B cell (primary cell): ENCODE measurements at regions not wholly inside any gene's neighbourhood (a gene's known extent, or its start where the extent isn't known, plus 50 kb on each side); places are given as distances from the start of the nearest gene placed in this dataset.

ENCODE experiments used
- ATAC-seq: fragments of 200-7000 bp; cut with Tn5 transposase; one replicate; pipeline ENCODE4 v1.10.0; 2021; ENCODE audit warnings: low read depth, mild to moderate bottlenecking, moderate number of reproducible peaks, moderate library complexity
- CTCF ChIA-PET: fragments of 350-600 bp; sonication (Branson Sonifier 250); formaldehyde crosslinking; loops from one replicate; lab custom pipeline; 2021; ENCODE audit warnings: antibody characterized with exemption, inconsistent platforms; lab: Charles Lee
- POLR2A ChIA-PET: fragments of 350-600 bp; sonication (Branson Sonifier 250); formaldehyde crosslinking; loops from one replicate; lab custom pipeline; 2021; ENCODE audit warnings: antibody characterized with exemption; lab: Charles Lee
- DNase-seq: peaks from one replicate; pipeline ENCODE4 v3.0.0; 2013
- H2AFZ ChIP-seq: 2 replicates; pipeline ENCODE4 v1.6.1; 2012; ENCODE audit warnings: mild to moderate bottlenecking, low read depth, low read length; ENCODE audit not compliant: insufficient read depth, poor library complexity, severe bottlenecking
- H3K27ac ChIP-seq, 2 donors: 1 replicate in 1 of 2; 2 replicates in 1 of 2; pipeline ENCODE4 v1.5.1; 2012 to 2013; ENCODE audit warnings: low read length in 2 of 2, mild to moderate bottlenecking in 2 of 2, moderate library complexity in 1 of 2
- H3K27me3 ChIP-seq, 4 experiments: fragments of 200-600 bp in 1 of 4; sonication (generic) in 1 of 4; replicated peaks in 1 of 4; 1 replicate in 2 of 4; 2 replicates in 2 of 4; pipeline versions ENCODE4 v1.6.1 to v1.7.0; 2013 to 2016; ENCODE audit warnings: low read length in 3 of 4, mild to moderate bottlenecking in 2 of 4, mixed read lengths in 1 of 4, moderate library complexity in 1 of 4; ENCODE audit not compliant: insufficient read depth in 4 of 4, control insufficient read depth in 3 of 4; ENCODE audit errors: control extremely low read depth in 1 of 4
- H3K36me3 ChIP-seq, 2 experiments: replicated peaks in 1 of 2; 1 replicate in 1 of 2; 2 replicates in 1 of 2; pipeline versions ENCODE4 v1.6.1 to v1.7.1; 2013; ENCODE audit warnings: low read length in 1 of 2; ENCODE audit not compliant: insufficient read depth in 2 of 2, control insufficient read depth in 1 of 2; ENCODE audit errors: control extremely low read depth in 1 of 2, extremely low read depth in 1 of 2
- H3K4me1 ChIP-seq, 2 donors: fragments of 200-600 bp in 1 of 2; sonication (generic) in 1 of 2; 1 replicate in 1 of 2; 2 replicates in 1 of 2; pipeline versions ENCODE4 v1.5.1 to v1.6.1; 2013 to 2017; ENCODE audit warnings: low read length in 2 of 2; ENCODE audit not compliant: control insufficient read depth in 2 of 2, insufficient read depth in 2 of 2
- H3K4me2 ChIP-seq: replicated peaks from 2 replicates; pipeline ENCODE3; 2012; ENCODE audit warnings: mild to moderate bottlenecking, low read depth, low read length; ENCODE audit not compliant: poor library complexity, severe bottlenecking
- H3K4me3 ChIP-seq, 5 experiments: fragments of 200-600 bp in 1 of 5; sonication (generic) in 1 of 5; 1 replicate in 3 of 5; 2 replicates in 2 of 5; pipeline versions ENCODE4 v1.5.1 to v1.7.0; 2011 to 2016; ENCODE audit warnings: low read length in 4 of 5, mild to moderate bottlenecking in 4 of 5, low read depth in 2 of 5, control low read depth in 1 of 5, moderate library complexity in 1 of 5; ENCODE audit not compliant: insufficient read depth in 1 of 5; ENCODE audit errors: control extremely low read depth in 1 of 5, extremely low read depth in 1 of 5
- H3K79me2 ChIP-seq: fragments of 200-600 bp; sonication (generic); one replicate; pipeline ENCODE4 v1.6.0; 2016; ENCODE audit warnings: low read length; ENCODE audit not compliant: control insufficient read depth, insufficient read depth
- H3K9ac ChIP-seq: fragments of 200-600 bp; sonication (generic); 2 replicates; pipeline ENCODE4 v1.6.1; 2017; ENCODE audit warnings: mild to moderate bottlenecking, low read length, moderate library complexity
- H3K9me3 ChIP-seq, 3 donors: one replicate each; pipeline versions ENCODE4 v1.6.1 to v1.7.1; 2013; ENCODE audit warnings: low read length in 2 of 3; ENCODE audit not compliant: control insufficient read depth in 2 of 3, insufficient read depth in 1 of 3; ENCODE audit errors: control extremely low read depth in 1 of 3
- H4K20me1 ChIP-seq: 2 replicates; pipeline ENCODE4 v1.6.0; 2012; ENCODE audit warnings: mild to moderate bottlenecking, low read length; ENCODE audit not compliant: insufficient read depth, control insufficient read depth, poor library complexity, severe bottlenecking
- H3K27ac Mint-ChIP-seq: one replicate; pipeline ENCODE4 v1.8.0; 2021; ENCODE audit warnings: mixed read lengths
- H3K27me3 Mint-ChIP-seq: one replicate; pipeline ENCODE4 v1.8.0; 2021; ENCODE audit warnings: mixed read lengths
- H3K4me1 Mint-ChIP-seq: one replicate; pipeline ENCODE4 v1.8.0; 2021; ENCODE audit warnings: mixed read lengths
- H3K4me3 Mint-ChIP-seq: one replicate; pipeline ENCODE4 v1.8.0; 2021; ENCODE audit warnings: mixed read lengths
- H3K9me3 Mint-ChIP-seq: one replicate; pipeline ENCODE4 v1.8.0; 2022; ENCODE audit warnings: mixed read lengths; ENCODE audit not compliant: insufficient read depth
- CTCF ChIP-seq: fragments of 200-600 bp; IDR thresholded peaks from one replicate; pipeline ENCODE4 v1.8.0; 2022; ENCODE audit warnings: antibody characterized with exemption, mild to moderate bottlenecking
- EZH2 ChIP-seq: IDR thresholded peaks from 2 replicates; pipeline ENCODE4 v1.6.1; 2012; ENCODE audit warnings: borderline replicate concordance, low read depth, mild to moderate bottlenecking, moderate library complexity, low read length; ENCODE audit not compliant: insufficient read depth, poor library complexity, severe bottlenecking
- WGBS: methylation state at CpG from one replicate; pipeline ENCODE4 v1.1.5; 2013; ENCODE audit warnings: missing lambda C conversion rate; ENCODE audit not compliant: insufficient coverage; 5-methylcytosine and 5-hydroxymethylcytosine counted together
- intact Hi-C: fragments of 100-400 bp; cut with micrococcal nuclease; formaldehyde crosslinking; loops from one replicate; pipeline ENCODE4 v1.10.0; 2022

GRCh38 chr19:31840371-31840770 is 491.1 kb upstream of the TSHZ3 start:
- Histone ChIP-seq H3K4me2 (no peak overlapping the region), H3K27ac (no peak overlapping the region), H4K20me1 (no peaks in the 10 kb centered on the region), H3K36me3 (no peaks in the 10 kb centered on the region), H3K9me3 (peaks cover 0 to 23% (median 0%) of the 10 kb centered on the region in 3 donors), H3K4me3 (no peak overlapping the region), H3K27me3 (no peaks in the 10 kb centered on the region), H3K9ac (no peak overlapping the region), H3K4me1 (no peaks in the 10 kb centered on the region), H3K79me2 (no peaks in the 10 kb centered on the region), H2AFZ (no peak overlapping the region)
- Mint-ChIP-seq H3K9me3 (peaks cover 8% of the 10 kb centered on the region), H3K27me3 (no peaks in the 10 kb centered on the region), H3K27ac (no peak overlapping the region), H3K4me1 (no peaks in the 10 kb centered on the region), H3K4me3 (no peak overlapping the region)
- TF ChIP-seq CTCF = no peak
- no peak for TF ChIP-seq EZH2
- intact Hi-C loops = no loop called here
- ATAC-seq (no peak), DNase-seq (no peak)
- CTCF ChIA-PET = no interaction called here
- POLR2A ChIA-PET = no interaction called here
- WGBS = 96% methylated on average over 2 of the region's 2 CpGs

GRCh38 chr19:31841755-31842154 is 492.5 kb upstream of the TSHZ3 start:
- H3K9me3 Mint-ChIP-seq = peaks cover 7% of the 10 kb centered on the region
- DNase-seq = no peak
- 100% methylated on average over 1 of the region's 1 CpG for WGBS
- no peak for ATAC-seq
- Histone ChIP-seq H2AFZ (no peak overlapping the region), H3K79me2 (no peaks in the 10 kb centered on the region), H3K4me2 (no peak overlapping the region), H3K36me3 (no peaks in the 10 kb centered on the region), H3K4me3 (no peak overlapping the region), H3K9ac (no peak overlapping the region), H4K20me1 (no peaks in the 10 kb centered on the region), H3K27me3 (no peaks in the 10 kb centered on the region), H3K27ac (no peak overlapping the region), H3K4me1 (no peaks in the 10 kb centered on the region), H3K9me3 (peaks cover 0 to 23% (median 0%) of the 10 kb centered on the region in 3 donors)
- no peaks in the 10 kb centered on the region for H3K27me3 Mint-ChIP-seq
- ChIA-PET POLR2A (no interaction called here), CTCF (no interaction called here)
- H3K27ac Mint-ChIP-seq = no peak overlapping the region
- no peaks in the 10 kb centered on the region for H3K4me1 Mint-ChIP-seq
- intact Hi-C loops = no loop called here
- no peak overlapping the region for H3K4me3 Mint-ChIP-seq
- TF ChIP-seq EZH2 = no peak
- TF ChIP-seq CTCF = no peak
